ENCODE measurements at regions not wholly inside any gene's neighbourhood (a gene's known extent, or its start where the extent isn't known, plus 50 kb on each side); places are given as distances from the start of the nearest gene placed in this dataset.

DNA sequence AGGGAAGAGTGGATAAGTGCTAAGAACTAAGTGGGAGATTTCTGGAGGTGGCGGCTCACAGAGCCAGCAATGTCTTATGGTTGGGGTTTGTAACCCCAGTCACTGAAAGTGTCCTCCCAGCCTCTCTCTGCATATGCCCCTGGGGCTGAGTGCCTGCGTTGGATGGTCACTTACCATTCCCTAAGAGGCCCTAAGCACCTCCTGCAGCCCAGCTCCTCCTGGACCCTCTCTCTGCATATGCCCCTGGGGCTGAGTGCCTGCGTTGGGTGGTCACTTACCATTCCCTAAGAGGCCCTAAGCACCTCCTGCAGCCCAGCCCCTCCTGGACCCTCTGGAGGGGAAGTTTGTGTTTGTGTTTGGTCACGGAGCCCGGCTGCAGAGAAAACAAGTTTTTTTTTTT is 425.8 kb downstream of the TMEM121 start:
- TF ChIP-seq, protein P1, sequence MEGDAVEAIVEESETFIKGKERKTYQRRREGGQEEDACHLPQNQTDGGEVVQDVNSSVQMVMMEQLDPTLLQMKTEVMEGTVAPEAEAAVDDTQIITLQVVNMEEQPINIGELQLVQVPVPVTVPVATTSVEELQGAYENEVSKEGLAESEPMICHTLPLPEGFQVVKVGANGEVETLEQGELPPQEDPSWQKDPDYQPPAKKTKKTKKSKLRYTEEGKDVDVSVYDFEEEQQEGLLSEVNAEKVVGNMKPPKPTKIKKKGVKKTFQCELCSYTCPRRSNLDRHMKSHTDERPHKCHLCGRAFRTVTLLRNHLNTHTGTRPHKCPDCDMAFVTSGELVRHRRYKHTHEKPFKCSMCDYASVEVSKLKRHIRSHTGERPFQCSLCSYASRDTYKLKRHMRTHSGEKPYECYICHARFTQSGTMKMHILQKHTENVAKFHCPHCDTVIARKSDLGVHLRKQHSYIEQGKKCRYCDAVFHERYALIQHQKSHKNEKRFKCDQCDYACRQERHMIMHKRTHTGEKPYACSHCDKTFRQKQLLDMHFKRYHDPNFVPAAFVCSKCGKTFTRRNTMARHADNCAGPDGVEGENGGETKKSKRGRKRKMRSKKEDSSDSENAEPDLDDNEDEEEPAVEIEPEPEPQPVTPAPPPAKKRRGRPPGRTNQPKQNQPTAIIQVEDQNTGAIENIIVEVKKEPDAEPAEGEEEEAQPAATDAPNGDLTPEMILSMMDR (conservative IDR thresholded peaks at IDR 0.05; ENCODE audit: low read depth in 2 of 2): no peak
- TF ChIP-seq EZH2phosphoT487 (IDR thresholded peaks at IDR 0.05; ENCODE audit: unreplicated experiment) (no peak), STAT1 (IDR thresholded peaks at IDR 0.05; ENCODE audit: unreplicated experiment) (no peak), EZH2 (IDR thresholded peaks at IDR 0.05; ENCODE audit: low read depth, unreplicated experiment) (no peak), POLR2AphosphoS5 (IDR thresholded peaks at IDR 0.05; ENCODE audit: low read depth) (no peak), CREB1 (CRISPR knock-in tag; IDR thresholded peaks at IDR 0.05; ENCODE audit: low read depth) (no peak), JUNB (IDR thresholded peaks at IDR 0.05; ENCODE audit: unreplicated experiment) (no peak)
- TF ChIP-seq, protein P2, sequence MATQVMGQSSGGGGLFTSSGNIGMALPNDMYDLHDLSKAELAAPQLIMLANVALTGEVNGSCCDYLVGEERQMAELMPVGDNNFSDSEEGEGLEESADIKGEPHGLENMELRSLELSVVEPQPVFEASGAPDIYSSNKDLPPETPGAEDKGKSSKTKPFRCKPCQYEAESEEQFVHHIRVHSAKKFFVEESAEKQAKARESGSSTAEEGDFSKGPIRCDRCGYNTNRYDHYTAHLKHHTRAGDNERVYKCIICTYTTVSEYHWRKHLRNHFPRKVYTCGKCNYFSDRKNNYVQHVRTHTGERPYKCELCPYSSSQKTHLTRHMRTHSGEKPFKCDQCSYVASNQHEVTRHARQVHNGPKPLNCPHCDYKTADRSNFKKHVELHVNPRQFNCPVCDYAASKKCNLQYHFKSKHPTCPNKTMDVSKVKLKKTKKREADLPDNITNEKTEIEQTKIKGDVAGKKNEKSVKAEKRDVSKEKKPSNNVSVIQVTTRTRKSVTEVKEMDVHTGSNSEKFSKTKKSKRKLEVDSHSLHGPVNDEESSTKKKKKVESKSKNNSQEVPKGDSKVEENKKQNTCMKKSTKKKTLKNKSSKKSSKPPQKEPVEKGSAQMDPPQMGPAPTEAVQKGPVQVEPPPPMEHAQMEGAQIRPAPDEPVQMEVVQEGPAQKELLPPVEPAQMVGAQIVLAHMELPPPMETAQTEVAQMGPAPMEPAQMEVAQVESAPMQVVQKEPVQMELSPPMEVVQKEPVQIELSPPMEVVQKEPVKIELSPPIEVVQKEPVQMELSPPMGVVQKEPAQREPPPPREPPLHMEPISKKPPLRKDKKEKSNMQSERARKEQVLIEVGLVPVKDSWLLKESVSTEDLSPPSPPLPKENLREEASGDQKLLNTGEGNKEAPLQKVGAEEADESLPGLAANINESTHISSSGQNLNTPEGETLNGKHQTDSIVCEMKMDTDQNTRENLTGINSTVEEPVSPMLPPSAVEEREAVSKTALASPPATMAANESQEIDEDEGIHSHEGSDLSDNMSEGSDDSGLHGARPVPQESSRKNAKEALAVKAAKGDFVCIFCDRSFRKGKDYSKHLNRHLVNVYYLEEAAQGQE (IDR thresholded peaks at IDR 0.05; ENCODE audit: unreplicated experiment): no peak
